ENCODE measurements at regions not wholly inside any gene's neighbourhood (a gene's known extent, or its start where the extent isn't known, plus 50 kb on each side); places are given as distances from the start of the nearest gene placed in this dataset.

DNA sequence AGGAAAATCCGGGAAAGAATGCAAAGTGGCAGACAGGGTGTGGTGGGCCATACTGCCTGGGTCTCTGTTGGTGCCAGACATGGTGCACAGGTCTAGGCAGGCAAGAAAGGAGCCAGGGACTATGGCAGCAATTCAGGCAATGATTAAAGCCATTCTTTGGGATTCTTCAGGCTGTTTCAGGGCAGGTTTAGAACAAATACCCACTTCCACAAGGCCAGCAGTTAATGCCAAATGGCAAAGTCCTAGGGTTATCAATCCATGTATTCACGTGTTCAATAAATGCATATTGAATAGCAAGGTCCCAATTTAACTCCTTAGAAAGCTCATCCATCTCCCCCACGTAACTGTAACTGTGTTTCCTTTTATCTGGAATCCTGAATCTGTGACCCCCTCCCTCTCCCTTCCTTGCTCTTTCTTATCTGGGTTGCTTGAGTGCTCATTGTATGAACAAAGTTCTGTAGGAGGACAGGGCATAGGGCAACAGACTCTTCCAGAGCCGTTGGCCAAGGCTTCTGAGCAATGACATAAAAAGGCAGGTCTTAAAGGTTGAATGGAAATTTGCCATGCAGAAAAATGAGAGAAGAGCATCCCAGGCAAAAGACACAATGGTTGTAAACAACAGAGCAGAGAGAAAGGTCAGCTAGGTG, 146.8 kb upstream of the KLHL29 start:
- no peak for DNase-seq

DNA sequence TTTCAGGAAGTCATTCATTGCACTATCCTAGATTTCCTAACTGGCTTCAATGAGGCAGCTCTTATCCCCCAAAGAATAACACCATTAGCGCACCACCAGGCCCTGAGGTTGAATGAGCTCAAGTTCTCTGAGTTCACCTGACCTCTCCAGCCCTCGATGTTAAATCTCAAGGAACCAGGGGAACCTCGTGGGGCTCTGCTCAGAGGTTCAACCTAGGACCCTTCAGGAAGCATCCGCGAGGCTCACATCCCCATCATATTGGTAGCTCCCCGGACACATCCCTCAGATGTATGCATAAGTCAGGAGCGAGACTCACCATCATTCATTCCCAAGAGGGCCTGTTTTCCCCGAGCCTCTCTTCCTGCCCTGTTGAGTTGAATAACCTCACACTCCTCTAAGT, 145.6 kb upstream of the KLHL29 start:
- DNase-seq, result no peak

DNA sequence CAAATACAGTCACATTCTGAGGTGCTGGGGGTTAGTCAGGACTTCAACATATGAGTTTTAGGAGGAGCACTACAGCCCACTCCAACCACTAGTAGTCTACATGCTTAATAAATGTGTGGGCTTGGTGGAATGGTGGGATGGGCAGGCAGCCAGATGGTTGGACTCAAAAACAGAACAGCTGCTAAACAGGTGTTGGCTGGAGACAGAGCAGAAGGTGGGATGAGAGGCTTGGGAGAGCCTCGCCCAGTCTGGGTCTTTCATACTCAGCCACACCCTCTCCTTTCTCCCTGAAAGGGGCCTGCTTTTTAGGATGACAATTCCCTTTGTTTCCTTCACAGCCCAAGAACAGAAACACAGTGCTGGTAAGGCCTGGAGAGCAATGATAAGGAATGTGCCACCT, 143.9 kb upstream of the KLHL29 start:
- DNase-seq, result no peak

DNA sequence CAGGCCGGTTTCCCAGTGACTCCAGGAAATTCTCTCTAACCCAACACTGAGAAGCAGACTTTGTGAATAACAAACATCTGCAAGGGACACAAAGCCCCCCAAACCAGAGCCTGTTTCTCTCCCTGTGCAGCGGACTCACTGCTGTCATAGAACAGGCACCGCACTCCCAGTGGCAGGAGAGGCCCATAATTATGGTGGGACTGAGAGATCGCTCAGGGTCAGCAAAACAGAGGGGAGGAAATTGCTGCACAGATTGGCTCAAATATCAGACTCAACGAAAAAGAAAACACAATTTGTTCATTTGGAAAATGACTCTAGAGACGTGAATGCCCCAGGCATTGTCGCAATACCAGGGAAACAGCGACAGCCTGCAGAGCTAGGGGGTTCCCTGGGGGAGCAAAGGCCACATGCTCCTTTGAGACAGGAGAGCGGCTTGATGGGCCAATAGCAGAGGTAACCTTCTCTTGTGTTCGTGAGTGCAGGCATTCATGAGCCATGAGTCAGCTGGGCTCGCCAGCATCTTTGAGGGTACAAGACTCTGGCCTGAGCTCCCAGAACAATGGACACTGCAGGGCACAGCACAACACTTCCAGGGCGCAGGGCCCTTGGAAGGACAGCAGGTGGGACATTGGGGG, 143.3 kb upstream of the KLHL29 start:
- no peak for DNase-seq

DNA sequence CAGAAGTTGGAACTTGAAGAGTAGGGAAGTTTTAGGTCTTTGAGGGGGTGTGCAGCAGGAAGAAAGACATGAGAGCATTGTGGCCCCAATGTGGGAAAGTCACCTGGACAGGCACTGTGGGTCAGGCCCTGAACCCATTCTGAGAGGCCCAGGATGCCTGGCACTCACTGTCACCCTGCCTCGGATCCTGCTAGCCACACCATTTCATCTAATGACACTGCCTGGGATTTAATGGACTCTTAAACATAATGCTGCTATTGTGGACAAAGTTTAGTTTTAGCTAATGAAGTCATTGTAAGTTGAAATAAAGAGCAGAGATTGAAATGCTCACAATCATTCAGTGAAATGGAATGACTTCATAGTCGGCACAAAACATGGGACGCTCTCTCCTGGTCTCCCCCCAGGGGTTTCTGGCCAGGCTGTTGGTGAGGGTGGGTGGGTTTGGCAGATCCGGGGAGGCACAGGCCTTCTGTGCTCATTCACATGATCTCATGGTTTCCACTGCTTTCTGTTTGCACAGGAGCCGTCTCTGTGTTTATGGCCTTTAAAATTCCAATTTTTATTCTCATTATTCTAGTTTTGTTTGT, 141.8 kb upstream of the KLHL29 start:
- no peak for DNase-seq

DNA sequence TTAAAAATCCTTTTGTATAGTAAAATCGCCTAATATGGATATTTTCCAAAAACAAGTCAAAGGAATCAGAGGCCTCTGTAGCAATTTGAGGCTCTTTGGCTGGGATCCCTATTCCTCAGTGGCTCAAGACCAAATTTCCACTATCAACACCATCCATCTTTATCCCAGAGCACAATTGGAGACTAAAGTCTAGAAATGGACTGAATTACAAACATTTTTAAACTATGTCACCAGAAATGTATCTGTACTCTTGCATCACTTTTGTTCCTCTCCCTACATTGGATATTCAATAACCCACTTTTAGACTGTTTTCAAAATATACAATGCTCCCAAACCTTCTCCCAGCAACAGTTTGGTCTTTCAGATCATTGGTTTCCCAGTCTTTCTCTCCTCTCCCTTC, 140.4 kb upstream of the KLHL29 start:
- DNase-seq, result no peak

DNA sequence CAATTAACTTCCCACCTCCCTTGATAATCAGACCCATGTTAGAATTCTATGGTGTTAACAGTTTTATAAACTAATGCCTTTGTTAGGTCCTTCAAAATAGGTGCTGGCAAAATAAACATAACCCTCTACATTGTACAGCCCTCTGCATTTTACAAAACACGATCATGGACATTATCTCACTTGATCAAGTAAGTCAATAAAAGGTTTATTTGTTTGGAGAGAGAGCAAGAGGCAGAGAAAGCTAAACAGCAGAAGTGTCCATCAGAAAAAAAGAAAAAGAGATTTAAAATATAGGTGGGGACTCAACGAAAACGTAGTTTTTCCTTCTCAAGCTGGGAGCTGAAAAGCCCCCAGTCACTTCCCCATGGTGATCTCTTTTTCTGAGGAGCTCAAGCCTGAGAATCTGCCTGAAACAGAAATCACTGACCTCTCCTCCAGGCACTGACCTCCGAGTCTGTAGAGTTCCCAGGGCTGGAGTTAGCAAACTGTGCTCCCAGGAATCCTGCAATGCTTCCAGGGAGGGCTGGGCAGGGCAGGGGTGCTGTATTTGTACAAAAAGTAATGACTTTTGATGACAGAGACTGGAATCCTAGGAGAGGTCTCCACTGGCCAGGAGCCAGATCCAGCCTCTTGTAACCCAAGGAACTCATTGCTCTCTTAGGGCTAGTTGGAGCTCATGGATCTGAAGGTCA, 137.8 kb upstream of the KLHL29 start:
- no peak for DNase-seq

DNA sequence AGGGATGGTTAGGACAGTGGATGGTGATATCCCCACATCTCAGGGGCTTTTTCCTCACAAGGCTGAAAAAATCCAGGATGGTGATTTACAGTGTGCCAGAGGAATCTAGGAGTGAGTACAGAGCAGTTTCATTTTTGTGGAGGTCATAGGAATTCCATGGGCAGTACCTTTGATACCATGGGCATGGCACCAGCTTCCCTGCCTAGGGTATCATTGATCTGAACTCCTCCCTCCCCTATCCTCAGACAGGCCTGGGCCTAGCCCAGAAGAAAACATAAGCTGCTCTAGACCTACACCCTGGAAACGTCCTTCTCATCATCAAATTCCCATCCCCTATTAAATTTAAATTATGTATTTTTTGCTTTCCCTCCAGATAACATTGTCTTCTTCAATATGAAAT, 136.3 kb upstream of the KLHL29 start:
- DNase-seq, result no peak

DNA sequence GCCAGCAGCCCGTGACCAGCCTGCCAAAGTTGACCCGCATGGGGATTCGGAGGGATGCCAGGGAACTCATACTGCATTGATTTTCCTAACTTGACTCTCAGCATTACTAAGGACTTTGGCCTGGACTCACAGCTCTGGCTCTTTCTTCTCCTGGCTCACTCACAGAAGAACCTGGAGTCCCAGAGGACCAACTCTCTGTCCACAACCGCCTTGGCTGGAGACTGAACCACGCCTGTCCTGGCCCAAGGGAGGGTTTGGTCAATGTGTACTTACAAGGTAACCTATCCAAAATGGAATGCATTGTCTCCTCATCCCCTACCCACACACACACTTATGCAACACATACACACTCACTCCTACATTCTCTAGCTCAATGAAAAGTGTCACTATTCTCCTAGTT, 135.6 kb upstream of the KLHL29 start:
- no peak for DNase-seq

DNA sequence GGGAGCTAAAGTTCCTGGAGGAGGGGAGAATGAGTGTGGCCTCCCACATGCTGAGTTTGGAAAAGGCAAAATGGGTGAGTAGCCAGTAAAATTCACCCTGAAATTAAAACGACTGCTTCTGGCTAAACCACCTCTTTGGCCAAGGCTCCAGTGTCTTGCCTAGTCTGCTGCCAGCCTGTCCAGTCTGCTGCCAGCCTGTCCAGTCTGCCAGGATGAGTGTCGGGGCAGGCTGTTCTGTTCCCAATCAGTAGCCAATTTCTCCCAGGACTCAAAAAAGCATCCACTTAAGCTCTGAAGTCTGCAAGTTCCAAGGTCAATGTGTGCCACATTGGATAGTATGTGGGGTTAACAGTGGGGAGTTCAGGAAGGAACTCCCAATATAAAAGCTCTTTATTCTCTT, 134.6 kb upstream of the KLHL29 start:
- DNase-seq, result no peak

DNA sequence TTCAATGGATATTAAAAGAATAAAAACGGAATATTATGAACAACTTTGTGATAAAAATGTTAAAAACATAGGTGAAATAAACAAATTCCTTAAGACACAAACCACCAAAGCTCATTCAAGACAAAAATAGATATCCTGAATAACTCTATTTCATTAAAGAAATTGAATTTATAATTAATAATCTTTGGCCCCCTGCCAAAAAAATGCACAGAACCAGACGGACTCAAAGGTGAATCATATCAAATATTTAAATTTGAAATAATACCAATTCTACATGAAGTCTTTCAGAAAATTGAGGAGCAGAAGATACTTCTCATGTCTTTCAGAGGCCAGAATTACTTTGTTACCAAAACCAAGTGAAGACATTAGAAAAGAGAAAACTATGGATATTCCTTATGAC, 128.3 kb upstream of the KLHL29 start:
- no peak for DNase-seq

DNA sequence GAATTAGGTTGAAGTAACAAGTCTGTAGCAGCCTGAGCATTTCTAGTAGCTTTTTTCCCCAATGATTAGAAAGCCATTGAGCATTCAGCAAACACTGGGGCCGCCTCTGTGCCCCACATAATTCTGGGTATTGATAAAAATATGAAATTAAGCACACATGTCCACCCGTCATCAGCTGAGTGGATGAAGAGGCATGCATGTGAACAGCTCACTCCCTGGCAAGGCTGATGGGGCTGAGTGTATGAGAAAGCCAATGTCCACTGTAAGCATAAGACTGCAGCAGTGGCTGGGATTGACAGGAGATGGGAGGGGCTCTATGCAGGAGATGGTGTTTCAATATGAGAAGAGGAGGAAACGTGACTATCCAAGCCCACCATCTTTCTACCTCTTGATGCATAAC, 124.4 kb upstream of the KLHL29 start:
- DNase-seq, result no peak

DNA sequence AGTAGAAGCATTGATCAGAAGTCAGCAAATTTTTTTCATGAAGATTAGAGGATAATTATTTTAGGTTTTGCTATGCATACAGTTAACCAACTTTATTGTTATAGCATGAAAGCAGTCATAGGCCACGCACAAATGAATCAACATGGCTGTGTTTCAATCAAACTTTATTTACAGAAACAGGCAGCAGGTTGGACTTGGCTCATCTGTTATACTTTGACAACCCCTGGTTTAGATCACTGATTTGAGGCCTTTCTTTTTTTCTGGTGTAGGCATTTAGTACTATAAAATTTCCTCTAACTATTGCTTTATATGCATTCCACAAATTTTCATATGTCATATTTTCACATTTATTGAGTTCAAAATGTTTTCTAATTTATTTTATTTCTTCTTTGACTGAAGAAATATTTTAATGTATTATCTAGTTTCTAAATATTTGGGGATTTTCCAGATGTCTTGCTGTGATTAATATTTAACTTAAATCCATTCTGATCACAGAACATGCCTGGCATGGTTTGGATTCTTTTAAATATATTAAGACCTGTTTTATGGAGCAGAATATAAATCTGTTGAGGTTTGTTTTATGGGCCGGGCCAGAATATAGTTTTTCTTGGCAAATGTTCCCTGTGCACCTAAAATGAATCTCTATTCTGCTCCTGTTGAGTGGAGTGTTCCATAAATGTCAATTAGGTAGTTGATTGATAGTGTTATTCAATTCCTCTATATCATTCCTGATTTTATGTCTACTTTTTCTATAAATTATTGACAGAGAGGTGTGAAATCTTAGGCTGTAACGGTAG, 116.3 kb upstream of the KLHL29 start:
- DNase-seq, result no peak

DNA sequence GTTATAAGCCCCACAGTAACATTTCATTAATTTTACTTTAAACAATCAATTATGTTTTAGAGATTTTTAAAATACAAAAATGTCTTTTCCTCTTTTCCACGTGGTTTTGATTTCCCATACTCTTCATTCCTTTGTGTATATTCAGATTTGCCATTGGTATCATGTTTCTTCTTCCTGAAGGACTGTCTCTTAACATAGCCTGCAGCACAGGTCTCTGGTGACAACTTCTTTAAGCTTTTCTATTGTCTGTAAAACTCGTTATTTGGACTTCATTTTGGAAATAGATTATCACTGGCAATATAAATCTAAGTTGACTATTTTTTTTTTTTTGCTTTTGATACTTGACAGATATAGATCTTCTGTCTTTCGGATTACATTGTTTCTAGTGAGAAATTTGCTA, 115.2 kb upstream of the KLHL29 start:
- DNase-seq, result no peak

DNA sequence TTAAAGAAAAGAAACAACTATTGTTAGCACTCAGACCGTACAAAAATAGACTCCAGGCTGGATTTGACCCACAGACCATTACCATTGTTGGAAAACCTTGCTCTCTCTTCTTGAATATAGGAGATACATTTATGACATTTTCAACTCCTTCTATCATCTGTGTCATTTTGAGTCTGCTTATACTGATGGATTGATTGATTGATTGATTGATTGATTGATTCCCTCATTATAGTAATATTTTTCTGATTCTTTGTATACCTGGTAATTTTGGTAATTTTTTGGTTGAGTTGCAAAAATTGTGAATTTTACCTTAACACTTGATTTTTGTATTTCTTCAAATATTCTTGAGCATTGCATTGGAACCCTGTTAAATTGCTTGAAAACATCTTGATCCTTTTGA, 114.2 kb upstream of the KLHL29 start:
- no peak for DNase-seq

DNA sequence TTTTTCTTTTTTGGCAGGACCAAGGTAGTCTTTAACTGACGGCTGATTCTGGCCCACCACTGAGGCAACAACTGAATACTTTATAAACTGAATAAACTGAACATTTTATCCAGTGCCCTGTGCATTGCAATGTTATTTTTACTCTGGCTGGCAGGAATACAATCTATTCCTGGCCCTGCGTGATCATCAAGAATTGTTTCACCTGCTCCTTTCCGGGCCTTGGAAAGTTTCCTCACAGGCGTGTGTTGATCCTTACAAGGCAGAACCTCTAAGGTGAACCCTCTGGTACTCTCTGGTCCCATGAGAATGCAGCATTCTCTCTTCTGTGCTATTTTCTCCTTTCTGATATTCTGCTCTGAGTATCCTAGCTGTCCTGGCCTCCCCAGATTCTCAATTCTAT, 113.7 kb upstream of the KLHL29 start:
- DNase-seq, result no peak

DNA sequence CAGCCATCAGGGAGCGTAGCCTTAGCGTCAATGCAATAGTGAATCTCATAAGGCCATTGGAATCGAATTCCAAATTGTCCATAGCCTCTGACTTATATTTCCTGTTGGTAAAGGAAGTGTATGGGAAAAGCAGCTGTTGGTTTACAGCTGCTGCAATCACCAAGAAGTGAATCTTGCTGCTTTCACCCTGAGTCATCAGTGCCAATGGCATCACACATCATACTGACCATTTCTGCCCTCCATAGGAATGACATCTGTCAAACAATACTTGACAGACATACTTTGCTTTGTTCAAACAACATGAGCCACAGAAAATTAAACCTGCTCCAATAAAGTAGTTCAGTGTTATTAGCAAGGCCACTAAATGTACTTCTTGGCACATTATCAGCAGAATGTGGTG, 111.2 kb upstream of the KLHL29 start:
- DNase-seq, result no peak

DNA sequence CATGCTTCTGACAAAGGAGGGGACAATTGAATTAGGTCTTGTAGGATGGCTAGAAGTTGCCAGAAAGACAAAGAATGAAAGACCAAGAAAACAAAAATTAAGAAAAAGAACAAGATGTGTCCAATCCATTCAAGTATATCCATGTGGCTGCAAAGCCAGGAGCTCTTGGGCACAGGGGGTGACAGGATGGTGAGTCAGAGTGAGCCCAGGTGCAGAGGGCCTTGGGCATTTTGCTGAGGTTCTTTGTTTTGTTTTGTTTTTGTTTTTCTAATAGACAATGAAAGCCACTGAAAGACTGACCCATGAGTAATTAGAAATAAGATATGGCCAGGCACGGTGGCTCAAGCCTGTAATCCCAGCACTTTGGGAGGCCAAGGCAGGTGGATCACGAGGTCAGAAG, 104.6 kb upstream of the KLHL29 start:
- DNase-seq, result no peak

DNA sequence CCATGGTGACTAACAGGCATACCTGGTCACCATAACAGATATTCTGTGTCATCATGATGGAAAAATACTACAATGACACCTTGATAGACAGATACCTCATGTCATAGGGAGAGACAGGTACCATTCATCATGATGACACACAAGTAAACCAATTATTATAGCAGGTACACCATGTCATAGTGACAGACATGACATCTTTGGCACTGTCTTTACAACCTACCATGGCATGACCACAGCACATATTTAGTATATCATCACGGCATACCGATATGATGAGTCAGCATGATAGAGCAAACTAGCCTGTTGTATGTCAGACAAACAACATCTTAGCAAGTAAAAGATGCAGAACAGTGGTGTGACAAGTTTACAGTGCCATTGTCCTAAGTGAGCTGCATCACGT, 101.3 kb upstream of the KLHL29 start:
- DNase-seq, result no peak

DNA sequence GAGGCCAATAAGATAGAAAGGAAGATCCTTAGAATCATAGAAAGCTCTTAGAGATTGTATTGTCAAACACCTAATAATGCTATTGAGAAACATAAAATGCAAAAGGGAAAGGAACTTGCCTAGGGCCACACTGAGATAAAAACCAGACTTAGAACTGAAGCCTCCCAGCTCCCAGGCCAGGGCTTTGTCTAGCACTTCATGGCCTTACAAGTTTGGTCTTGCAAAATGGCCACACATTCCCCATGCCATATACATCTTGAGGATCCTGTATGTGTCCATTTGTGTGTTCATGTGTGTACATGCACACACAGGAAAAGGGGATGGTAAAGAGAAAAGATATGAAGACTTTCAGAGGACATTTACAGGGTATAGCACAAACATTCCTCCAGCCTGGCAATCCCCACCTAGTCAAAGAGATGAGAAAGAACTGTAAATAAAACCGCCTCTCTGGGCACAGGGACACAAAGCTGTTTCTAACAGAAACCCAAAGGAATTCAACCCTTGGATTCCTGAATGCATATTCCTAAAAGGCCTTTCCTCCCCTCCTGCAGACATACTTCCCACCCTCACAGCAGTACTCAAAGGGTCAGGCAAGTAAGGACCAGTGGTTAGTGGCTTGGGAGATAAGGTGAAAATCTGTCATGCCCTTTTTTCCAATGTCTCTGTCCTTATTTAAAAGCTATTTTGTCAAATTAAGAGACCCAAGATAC, 99.7 kb upstream of the KLHL29 start:
- DNase-seq, result no peak

DNA sequence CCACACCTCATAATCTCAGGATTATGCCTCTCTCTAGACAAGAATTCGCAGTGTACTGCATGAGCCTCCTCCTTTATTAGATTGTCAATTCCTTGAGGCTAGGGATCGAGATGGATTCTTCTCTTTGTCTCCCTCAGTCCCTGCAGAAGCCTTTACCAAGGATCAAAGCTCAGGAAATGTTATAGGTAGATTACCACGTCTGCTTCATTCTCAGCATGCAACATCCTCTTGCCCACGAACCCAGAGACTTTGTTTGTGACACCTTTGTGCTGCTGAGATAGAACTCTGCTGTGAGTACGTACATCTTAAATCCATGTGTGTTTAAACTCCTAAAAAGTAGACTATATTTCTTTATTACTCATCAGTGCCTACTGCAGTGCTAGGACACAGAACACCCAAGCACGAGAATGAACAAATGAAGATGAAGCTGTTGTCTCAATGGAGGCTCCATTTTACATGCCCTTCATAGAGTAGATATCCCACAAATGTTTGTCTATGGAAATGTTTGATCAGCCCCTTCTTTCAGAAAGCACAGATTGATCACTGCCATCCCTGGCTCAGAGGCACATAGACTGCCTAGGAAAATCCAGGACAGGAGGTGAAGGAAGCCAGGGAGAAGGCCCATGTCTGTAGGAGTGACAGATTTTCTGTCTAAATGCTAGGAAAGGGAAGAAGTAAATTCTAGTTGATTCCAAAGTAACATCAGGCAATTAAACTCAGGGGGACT, 98.8 kb upstream of the KLHL29 start:
- no peak for DNase-seq

Measured in activated T-cell treated with anti-CD3 and anti-CD28 coated beads for 4 hours (primary cell).